ENCODE measurements at regions not wholly inside any gene's neighbourhood (a gene's known extent, or its start where the extent isn't known, plus 50 kb on each side); places are given as distances from the start of the nearest gene placed in this dataset.

- Histone ChIP-seq H3K36me3 (ENCODE audit: insufficient read depth) (no peaks in the 10 kb centered on the region), H3K4me1 (ENCODE audit: insufficient read depth) (no peaks in the 10 kb centered on the region), H3K4me3 (ENCODE audit: low read depth, low read length) (no peak overlapping the region), H3K27ac (ENCODE audit: low read depth) (no peak overlapping the region)
- DNase-seq (ENCODE audit: extremely low spot score): no peak
- 72% methylated on average over 3 of the region's 3 CpGs for WGBS
Observed at GRCh38 chr1:38787041-38787440, 72.5 kb downstream of the RRAGC start.

DNA sequence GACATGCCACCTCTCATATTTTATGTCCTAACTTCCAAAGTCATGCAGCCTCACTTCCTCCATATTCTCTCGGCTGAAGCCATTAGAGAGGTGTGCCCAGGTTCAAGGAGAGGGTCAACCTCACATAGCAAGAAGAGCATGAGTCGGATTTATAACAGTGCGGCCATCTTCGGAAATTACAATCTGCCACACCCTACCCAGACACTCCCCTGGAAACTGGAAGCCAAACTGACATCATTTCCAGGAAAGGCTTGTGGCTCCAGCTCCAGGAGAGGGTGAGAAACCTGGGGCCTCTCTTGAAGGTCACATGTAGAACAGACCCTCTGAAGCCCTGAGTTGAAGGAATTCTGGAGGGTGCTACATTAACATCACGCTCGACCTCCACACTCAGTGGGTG is 73.5 kb downstream of the RRAGC start:
- no peak for DNase-seq (ENCODE audit: extremely low spot score)
- H3K4me3 ChIP-seq (ENCODE audit: low read depth, low read length): no peak overlapping the region

GRCh38 chr1:38785285-38786039 is 74.1 kb downstream of the RRAGC start:
- WGBS: 45% methylated on average over 4 of the region's 4 CpGs
- H3K36me3 ChIP-seq (ENCODE audit: insufficient read depth): no peaks in the 10 kb centered on the region
- DNase-seq (ENCODE audit: extremely low spot score): no peak

More for the DNA sequence above, 73.5 kb downstream of the RRAGC start:
- Histone ChIP-seq H3K4me1 (ENCODE audit: insufficient read depth) (no peaks in the 10 kb centered on the region), H3K27ac (ENCODE audit: low read depth) (no peak overlapping the region), H3K36me3 (ENCODE audit: insufficient read depth) (no peaks in the 10 kb centered on the region)
- WGBS: 69% methylated on average over 6 of the region's 6 CpGs

DNA sequence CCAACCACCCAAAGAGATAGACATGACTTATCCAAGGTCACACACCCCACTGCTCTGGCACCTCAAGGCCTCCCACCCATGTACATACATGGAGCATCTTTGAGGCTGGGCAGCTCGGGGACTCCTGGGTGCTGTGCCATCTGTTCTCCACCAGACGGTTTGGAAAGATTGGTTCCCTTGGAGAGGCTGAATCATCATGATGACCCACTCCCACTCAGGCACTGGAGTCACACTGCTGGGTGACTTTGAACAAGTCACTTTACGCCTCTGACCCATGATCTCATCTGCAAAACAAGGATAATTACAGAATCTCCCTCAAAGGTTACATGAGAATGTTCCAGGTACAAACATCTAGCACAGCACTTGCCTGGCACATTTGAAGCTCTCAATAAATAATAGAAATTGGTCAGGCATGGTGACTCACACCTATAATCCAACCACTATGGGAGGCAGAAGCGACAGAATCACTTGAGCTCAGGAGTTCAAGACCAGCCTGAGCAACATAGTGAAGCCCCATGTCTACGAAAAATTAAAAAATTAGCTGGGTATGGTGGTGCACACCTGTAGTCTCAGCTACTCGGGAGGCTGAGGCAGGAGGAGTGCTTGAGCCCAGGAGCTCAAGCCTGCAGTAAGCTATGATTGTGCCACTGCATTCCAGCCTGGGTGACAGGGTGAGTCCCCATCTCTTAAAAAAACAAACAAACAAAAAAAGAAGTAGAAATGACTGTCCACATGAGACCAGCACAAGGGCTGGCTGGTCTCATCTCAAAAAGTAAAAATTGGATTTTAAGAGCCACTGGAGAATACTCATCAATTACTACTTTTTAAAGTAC is 74.9 kb downstream of the RRAGC start:
- no peaks in the 10 kb centered on the region for H3K4me1 ChIP-seq (ENCODE audit: insufficient read depth)
- 94% methylated on average over 6 of the region's 6 CpGs for WGBS
- no peaks in the 10 kb centered on the region for H3K36me3 ChIP-seq (ENCODE audit: insufficient read depth)
- no peak overlapping the region for H3K4me3 ChIP-seq (ENCODE audit: low read depth, low read length)
- no peak for DNase-seq (ENCODE audit: extremely low spot score)
- H3K27ac ChIP-seq (ENCODE audit: low read depth): no peak overlapping the region

More at GRCh38 chr1:38785285-38786039, 74.1 kb downstream of the RRAGC start:
- Histone ChIP-seq H3K27ac (ENCODE audit: low read depth) (no peak overlapping the region), H3K4me3 (ENCODE audit: low read depth, low read length) (no peak overlapping the region), H3K4me1 (ENCODE audit: insufficient read depth) (no peaks in the 10 kb centered on the region)

DNA sequence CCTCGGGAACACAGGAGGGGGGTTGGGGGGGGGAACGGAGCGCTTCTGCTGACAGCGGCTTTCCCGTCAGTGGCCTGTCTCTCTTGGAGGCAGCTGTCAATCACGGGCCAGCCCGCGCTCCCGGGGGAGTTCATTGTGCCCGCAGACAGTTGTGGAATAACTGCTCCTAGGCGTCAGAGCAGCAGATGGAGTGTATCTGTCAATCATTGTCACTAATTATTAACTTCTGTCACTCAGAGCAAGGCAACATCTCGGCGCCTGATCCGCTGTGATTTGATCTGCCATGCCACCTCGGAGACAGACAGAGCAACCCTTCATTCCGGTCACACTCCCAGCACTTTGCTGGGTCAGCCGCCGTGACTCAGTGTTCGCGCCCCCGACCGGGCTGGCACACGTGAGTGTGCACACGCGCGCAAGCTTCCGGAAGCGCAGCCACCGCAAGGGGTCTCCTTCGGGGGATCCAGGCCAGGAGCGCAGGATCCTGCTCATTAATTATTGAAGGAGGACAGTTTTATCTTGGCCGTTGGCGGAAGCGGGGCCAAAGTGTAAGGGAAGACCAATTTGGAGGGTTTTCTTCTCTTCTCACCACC is 75.8 kb downstream of the RRAGC start:
- H3K4me1 ChIP-seq (ENCODE audit: insufficient read depth): no peaks in the 10 kb centered on the region
- H3K36me3 ChIP-seq (ENCODE audit: insufficient read depth): no peaks in the 10 kb centered on the region
- 35% methylated on average over 34 of the region's 34 CpGs for WGBS
- H3K4me3 ChIP-seq (ENCODE audit: low read depth, low read length): no peak overlapping the region
- H3K27ac ChIP-seq (ENCODE audit: low read depth): no peak overlapping the region
- no peak for DNase-seq (ENCODE audit: extremely low spot score)

DNA sequence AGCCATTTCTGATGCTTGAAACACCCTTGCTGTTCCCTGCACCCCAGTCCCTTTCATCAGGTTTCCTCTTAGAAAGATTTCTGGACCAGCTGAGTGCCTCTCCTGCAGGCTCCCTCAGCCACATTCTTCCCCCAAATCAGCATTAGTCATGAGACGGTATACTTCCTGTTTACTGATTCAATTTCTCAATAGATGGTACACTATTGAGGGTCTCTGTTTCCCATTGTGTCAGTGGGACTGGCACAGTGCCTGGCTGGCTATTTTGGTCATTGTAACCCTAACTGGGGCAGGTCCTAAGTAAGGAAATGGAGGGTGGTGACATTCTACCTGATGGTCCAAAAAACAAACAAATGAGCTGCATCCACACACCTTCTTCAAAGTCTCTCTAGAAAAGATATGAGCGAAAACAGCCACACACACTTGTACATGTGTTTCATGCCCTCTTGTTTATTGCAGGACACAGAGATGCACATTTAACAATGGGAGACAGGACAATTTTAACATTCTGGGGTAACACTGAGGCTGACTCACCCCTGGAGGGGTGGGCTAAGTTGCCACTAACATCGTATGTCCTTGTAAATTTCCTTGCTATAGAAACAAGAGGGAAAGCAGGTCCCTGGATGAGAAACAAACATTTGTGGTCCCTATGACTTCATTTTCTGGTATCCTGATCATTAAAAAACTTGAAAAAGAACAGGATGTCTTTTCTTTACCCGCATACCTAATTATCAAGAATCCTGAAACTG is 77.5 kb downstream of the RRAGC start:
- DNase-seq (ENCODE audit: extremely low spot score): no peak
- WGBS: 43% methylated on average over 4 of the region's 4 CpGs
- H3K36me3 ChIP-seq (ENCODE audit: insufficient read depth): no peaks in the 10 kb centered on the region
- H3K27ac ChIP-seq (ENCODE audit: low read depth): no peak overlapping the region
- H3K4me1 ChIP-seq (ENCODE audit: insufficient read depth): no peaks in the 10 kb centered on the region
- H3K4me3 ChIP-seq (ENCODE audit: low read depth, low read length): no peak overlapping the region

GRCh38 chr1:38780133-38780532 is 79.4 kb downstream of the RRAGC start:
- WGBS: 61% methylated on average over 4 of the region's 4 CpGs
- Histone ChIP-seq H3K4me3 (ENCODE audit: low read depth, low read length) (no peak overlapping the region), H3K27ac (ENCODE audit: low read depth) (no peak overlapping the region), H3K4me1 (ENCODE audit: insufficient read depth) (no peaks in the 10 kb centered on the region), H3K36me3 (ENCODE audit: insufficient read depth) (no peaks in the 10 kb centered on the region)
- no peak for DNase-seq (ENCODE audit: extremely low spot score)

GRCh38 chr1:38779491-38779890 is 80.1 kb downstream of the RRAGC start:
- H3K36me3 ChIP-seq (ENCODE audit: insufficient read depth): no peaks in the 10 kb centered on the region
- no peak for DNase-seq (ENCODE audit: extremely low spot score)
- no peaks in the 10 kb centered on the region for H3K4me1 ChIP-seq (ENCODE audit: insufficient read depth)
- no peak overlapping the region for H3K4me3 ChIP-seq (ENCODE audit: low read depth, low read length)
- WGBS: 58% methylated on average over 5 of the region's 5 CpGs
- no peak overlapping the region for H3K27ac ChIP-seq (ENCODE audit: low read depth)

GRCh38 chr1:38778521-38778920 is 81.1 kb downstream of the RRAGC start:
- no peak for DNase-seq (ENCODE audit: extremely low spot score)
- 35% methylated on average over 1 of the region's 1 CpG for WGBS

GRCh38 chr1:38778051-38778450 is 81.5 kb downstream of the RRAGC start:
- Histone ChIP-seq H3K4me3 (ENCODE audit: low read depth, low read length) (no peak overlapping the region), H3K36me3 (ENCODE audit: insufficient read depth) (no peaks in the 10 kb centered on the region), H3K4me1 (ENCODE audit: insufficient read depth) (no peaks in the 10 kb centered on the region), H3K27ac (ENCODE audit: low read depth) (no peak overlapping the region)
- 77% methylated on average over 2 of the region's 2 CpGs for WGBS
- DNase-seq (ENCODE audit: extremely low spot score): no peak

More at GRCh38 chr1:38778521-38778920, 81.1 kb downstream of the RRAGC start:
- no peaks in the 10 kb centered on the region for H3K36me3 ChIP-seq (ENCODE audit: insufficient read depth)
- no peak overlapping the region for H3K27ac ChIP-seq (ENCODE audit: low read depth)
- no peak overlapping the region for H3K4me3 ChIP-seq (ENCODE audit: low read depth, low read length)
- H3K4me1 ChIP-seq (ENCODE audit: insufficient read depth): no peaks in the 10 kb centered on the region

- Histone ChIP-seq H3K4me3 (ENCODE audit: low read depth, low read length) (no peak overlapping the region), H3K27ac (ENCODE audit: low read depth) (no peak overlapping the region), H3K4me1 (ENCODE audit: insufficient read depth) (no peaks in the 10 kb centered on the region), H3K36me3 (ENCODE audit: insufficient read depth) (no peaks in the 10 kb centered on the region)
- DNase-seq (ENCODE audit: extremely low spot score): no peak
- WGBS: 46% methylated on average over 6 of the region's 6 CpGs
Observed at GRCh38 chr1:38777464-38777957, 82.1 kb downstream of the RRAGC start.

- DNase-seq (ENCODE audit: extremely low spot score): no peak
- Histone ChIP-seq H3K4me3 (ENCODE audit: low read depth, low read length) (no peak overlapping the region), H3K4me1 (ENCODE audit: insufficient read depth) (no peaks in the 10 kb centered on the region), H3K36me3 (ENCODE audit: insufficient read depth) (no peaks in the 10 kb centered on the region), H3K27ac (ENCODE audit: low read depth) (no peak overlapping the region)
Observed at GRCh38 chr1:38776466-38777065, 83.0 kb downstream of the RRAGC start.

Measured in urinary bladder (tissue), 3 donors.